HG02623 (cell line): ENCODE measurements at regions not wholly inside any gene's neighbourhood (a gene's known extent, or its start where the extent isn't known, plus 50 kb on each side); places are given as distances from the start of the nearest gene placed in this dataset.
A peak's percentile ranks its signal among the peaks of the same experiment; 100 is the strongest.
"Not testable (repeated sequence)": the region's sequence is repeated elsewhere in the genome, so short reads cannot be mapped to it uniquely, and the experiment has no call there.

Experiments
- ATAC-seq: cut with Tn5 transposase; IDR thresholded peaks from one replicate; pipeline ENCODE4 v1.9.1; 2021; ENCODE audit warnings: moderate library complexity; ENCODE audit not compliant: unreplicated experiment

DNA sequence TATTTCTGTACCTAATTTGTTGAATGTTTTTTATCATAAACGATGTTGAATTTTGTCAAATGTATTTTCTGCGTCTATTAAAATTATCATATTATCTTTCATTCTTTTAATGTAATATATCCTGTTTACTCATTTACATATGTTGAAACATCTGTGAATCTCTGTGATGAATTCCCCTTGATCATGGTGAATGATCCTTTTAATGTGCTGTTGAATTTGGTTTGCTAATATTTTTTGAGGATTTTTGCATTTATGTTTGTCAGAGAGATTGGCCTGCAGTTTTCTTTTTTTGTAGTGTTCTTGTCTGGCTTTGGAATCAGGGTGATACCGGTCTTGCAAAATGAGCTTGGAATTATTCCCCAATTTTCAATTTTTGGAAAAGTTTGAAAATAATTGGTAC is 569.3 kb upstream of the CCDC179 start:
- ATAC-seq = no peak

DNA sequence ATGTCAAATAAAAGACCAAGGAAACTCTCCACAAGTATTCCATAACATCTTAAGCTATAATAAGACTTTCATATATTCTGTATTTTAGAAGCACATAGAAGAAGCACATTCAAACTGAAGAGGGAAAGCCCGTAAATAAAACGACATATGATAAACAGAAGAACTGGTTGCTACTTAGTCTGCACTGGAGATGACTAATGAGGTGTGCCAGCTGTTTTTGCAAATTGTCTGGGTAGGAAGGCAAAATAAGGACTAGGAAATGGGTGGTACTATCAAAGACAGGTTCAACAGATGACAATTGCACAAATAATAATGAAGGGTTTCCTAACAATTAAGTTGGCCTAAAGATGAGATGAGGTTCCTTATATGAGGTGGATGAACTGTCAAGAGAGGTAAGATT is 593.2 kb upstream of the CCDC179 start:
- ATAC-seq = no peak

DNA sequence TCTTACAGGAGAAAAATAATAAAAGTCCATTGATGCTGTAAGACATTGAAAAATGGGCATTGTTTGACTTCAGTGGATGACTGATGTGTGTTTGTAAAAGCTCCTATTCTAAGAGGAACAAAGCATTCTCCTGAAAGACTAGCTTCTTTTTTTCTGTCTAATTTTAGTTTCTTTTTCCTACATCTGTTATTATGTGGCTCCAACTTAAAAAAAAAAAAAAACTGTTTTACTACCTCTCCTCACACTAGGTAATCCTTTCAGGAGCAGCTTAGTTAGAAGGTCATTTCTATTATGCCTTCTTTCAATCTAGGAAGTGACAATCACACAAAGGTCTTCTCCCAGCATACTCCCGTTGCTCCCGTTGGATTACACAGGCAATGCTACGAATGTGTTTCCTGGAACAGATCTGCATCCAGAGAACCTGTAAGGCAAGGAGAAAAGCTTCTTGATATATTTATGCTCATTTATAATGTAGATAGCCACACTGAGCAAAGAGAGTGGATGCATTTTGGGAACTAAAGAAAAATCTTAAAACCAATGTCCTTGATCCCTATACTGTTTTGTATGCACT is 595.1 kb upstream of the CCDC179 start:
- ATAC-seq = no peak

DNA sequence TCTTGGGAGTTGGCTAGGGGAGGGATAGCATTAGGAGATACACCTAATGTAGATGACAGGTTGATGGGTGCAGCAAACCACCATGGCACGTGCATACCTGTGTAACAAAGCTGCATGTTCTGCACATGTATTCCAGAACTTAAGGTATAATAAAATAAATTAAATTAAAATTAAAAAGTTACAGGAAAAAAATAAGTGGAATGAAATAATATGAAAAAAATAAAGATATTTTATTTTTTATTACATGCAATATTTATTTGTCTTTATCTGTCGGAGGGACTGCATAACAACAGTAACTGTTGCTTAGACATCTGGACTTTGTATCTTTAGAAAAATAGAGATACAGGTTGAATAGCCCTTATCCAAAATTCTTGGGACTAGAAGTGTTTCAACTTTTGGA is 597.4 kb upstream of the CCDC179 start:
- no peak for ATAC-seq

DNA sequence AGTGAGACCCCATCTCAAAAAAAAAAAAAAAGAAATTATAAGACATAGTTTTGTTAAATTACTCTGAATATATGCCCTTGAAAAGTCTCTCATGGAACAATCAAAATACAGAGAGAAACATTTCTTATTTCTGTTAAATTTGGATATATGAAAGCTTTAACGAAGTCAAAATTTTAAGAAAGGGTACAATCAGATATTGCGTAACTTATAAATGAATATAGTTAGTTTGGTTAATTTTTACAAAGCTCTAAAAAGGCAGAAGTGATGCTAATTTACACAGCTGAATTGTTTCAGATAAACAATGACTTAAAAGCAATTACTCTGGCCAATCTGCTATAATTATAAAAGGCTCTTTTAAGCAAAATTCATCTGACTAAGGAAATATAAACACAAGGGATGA is 611.6 kb upstream of the CCDC179 start:
- ATAC-seq = no peak

DNA sequence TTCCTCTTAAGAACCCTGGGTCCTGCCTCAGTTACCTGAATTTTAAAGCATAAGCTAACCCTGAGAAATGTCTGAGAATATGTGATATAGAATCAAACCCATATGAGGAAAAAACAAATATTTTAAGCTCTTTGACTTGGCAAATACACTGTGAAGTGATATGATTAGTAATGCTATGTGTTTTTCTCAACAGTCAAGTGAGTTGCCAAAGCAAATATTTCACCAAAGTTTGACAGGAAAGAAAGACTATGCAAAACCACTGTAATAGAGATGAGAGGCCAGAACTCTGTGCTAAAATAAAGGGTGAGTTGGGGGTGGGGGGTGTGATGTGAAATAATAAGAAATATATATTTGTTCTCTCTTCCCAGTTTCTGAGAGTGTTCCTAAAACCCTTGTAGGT is 613.5 kb upstream of the CCDC179 start:
- ATAC-seq = no peak

DNA sequence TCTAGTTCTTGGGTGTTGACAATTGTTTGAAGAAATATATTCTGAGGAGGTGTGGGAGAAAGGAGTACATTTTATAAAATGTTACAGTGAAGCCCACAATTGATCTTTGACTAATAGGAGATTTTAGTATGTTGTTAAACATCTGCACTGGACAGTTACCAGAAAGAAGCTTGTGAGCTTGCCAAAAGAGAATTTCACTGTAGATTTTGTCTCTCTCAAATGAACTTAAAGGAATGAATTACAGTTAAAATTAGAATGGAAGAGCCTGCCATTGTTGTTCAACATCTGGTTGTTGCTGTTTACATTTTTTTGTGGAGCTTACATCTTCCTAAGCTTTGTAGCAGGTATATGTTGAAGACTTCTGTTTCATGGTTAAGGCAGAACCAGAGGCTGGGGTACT is 620.5 kb upstream of the CCDC179 start:
- ATAC-seq = no peak

DNA sequence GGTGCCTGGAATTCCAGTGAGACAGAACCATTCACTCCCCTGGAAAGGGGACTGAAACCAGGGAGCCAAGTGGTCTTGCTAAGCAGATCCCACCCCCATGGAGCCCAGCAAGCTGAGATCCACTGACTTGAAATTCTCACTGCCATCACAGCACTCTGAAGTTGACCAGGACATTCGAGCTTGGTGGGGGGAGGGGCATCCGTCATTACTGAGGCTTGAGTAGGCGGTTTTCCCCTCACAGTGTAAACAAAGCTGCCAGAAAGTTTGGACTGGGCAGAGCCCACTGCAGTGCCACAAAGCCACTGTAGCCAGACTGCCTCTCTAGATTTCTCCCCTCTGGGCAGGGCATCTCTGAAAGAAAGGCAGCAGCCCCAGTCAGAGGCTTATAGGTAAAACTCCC is 623.9 kb upstream of the CCDC179 start:
- ATAC-seq = not testable (repeated sequence)

DNA sequence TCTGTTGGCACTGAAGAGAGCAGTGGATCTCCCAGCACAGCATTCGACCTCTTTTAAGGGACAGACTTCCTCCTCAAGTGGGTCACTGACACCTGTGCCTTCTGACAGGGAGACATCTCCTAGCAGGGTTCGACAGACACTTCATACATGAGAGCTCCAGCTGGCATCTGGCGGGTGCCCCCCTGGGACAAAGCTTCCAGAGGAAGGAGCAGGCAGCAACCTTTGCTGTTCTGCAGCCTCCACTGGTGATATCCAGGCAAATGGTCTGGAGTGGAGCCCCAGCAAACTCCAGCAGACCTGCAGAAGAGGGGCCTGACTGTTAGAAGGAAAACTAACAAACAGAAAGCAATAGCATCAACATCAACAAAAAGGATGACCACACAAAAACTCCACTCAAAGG is 624.3 kb upstream of the CCDC179 start:
- ATAC-seq = not testable (repeated sequence)

DNA sequence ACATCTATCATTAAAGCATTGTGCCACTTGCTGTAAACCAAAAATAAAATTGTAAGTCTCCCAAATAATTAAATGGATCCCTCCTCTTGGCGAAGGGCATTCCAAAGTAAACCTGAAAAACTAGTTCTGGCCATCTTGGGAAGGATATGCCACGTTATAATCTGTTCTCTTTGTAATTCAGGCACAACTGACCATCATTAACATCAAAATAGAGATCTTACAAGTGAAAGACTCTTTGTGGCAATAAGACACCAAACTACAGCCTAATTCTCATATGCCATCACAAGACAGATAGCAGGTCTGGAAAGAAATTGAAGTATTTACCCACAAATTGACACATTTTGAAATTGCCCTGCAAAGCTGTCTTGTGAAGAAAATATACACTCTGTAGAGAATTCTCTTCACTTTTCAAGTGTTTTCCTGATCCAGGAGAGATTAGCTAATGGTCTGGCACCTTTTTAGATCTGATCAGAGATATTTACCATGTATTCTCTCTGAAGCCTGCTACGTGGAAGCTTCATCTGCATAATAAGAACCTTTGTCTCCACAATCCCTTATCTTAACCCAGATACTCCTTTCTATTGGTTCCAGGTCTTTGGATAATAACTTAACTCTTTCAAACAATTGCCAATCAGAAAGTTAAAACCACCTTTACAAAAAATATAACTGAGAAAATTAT is 630.4 kb upstream of the CCDC179 start:
- ATAC-seq = no peak

DNA sequence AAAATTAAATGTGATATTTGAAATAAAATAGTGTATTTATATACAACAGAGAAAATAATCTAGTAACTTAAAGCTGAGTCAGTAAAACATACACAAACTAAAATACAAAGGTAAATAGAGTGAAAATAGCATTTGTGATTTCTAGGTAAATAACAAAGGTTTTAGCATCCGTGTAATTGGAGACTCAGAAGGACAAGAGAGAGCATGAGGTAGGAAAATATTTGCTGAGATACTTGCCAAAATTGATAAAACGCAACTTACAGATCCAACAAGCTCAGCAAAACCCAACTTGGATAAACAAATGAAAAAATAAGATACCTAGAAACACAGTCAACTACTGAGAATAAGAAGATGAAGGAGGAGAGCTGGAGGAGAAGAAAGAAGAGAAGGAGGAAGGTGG is 634.7 kb upstream of the CCDC179 start:
- ATAC-seq = no peak

DNA sequence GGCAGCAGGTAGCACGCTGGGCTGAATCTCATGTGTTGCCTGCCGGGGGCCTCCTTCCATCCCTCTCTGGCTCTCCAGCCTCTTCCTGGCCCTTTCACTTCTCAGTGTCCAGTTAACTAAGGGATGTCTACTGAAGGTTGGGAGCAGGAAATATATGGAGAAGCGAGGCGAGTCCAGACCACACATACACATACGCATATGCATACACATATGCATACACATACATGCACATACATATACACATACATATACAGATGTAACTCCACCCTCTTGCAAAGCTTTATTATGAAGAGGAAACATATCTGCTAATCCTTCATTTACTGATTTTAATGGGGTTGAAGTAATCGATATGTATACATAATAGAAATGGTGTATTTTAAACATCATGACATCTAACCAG is 636.1 kb upstream of the CCDC179 start:
- no peak for ATAC-seq

DNA sequence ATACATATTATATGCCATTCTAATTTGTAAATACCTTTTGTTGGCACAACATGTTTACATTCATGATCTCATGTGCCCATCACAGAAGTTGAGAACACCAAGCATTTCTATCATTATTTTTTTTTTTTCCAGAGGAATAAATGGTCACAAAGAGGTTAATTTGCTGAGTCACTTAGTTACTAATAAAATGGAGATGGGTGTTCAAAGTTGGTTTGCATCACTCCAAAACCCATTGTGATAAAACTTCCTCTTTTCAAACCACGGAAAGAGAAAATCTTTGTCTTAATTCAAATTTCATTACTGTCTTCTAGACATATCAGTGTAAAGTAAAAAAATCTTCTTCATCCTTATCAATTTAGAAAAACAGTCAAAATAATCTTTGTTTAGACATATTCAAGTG is 636.8 kb upstream of the CCDC179 start:
- no peak for ATAC-seq

DNA sequence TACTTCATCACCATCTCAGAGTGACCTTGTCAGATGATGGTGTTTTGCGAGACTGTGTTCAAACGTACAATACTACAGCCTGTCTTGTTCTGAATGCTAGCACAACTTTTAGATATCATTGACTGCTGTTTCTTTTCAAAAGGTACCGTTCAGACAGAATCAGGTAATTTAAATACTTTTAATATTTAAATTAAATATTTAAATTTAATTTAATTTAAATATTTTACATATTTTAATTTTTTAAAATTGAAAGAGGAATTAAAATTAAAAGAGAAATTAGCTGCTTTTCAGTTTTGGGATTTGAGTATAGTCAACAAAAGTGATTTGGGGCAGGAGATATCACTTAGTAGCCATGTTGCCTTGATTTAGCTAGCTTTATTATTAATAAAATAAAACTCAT is 642.1 kb upstream of the CCDC179 start:
- ATAC-seq = no peak

DNA sequence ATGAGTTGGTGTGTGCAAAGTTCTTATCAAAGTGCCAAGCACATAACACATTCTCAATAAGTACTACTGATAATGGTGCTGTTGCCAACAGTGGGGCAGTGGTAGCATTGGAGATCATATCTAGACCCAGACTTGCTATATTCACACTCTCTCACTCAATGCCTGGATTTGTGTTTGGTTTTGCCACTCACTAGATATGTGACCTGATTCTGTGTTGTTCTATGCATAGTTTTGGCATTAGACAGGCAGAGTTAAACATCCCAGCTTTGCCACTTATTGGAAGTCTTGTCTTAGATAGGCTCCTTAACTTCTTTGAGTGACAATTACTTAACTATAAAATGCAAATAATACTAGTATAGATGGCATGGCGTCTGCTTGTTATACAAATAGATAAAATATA is 642.6 kb upstream of the CCDC179 start:
- no peak for ATAC-seq

DNA sequence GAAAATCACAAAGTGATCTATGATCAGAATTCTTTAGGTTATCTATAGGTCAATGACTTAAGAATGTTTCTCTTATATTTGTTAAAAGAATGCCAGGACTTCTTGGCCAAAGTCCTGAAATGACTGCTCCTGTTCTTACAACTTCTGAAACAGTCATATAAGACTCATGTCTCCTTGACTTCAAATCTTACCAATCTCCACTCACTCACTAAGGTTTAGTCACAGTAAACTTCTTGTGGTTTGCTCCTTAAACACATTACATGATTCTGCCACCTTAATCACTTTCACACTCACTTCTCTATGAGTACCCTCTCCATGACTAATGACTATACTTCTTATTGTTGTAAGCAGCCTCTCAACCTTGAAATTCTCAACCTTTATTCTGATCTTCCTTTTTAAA is 648.7 kb upstream of the CCDC179 start:
- ATAC-seq = no peak

DNA sequence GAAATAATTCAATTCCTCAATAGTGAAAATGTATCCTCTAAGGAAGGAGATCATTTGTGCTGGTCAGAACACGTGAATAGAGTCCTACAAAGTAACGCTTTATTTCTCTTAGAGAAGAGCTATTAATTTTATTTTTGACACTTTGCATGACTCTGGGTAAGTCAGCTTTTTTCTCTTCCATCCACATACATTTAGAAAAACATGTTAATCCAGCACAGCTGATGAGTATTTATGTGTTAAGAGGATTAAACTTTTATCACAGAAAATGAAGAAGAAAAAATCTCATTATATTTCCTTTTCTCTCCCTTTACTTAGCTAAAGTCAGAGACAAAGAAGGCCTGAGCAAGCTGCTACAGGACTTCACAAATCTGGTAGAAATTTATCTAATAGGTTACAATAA is 649.5 kb upstream of the CCDC179 start:
- ATAC-seq = no peak

DNA sequence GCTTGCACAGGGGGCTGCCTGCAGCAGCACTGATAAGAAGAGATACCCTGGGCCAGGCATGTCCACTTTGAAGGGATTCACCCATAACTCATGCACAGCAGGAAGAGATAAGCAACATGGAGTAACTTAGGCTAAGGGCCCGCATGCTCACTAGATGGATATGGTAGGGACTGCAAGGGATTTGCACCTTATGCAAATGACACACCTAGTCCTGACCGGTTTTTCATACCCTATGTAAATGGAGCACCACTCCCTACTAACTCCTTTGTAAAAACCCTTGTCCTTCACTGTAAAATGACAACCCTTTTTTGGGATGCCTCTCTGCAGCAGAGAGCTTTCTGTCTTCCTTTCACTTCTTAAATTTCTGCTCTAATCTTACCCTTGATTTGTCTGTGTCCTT is 658.9 kb upstream of the CCDC179 start:
- ATAC-seq = no peak

DNA sequence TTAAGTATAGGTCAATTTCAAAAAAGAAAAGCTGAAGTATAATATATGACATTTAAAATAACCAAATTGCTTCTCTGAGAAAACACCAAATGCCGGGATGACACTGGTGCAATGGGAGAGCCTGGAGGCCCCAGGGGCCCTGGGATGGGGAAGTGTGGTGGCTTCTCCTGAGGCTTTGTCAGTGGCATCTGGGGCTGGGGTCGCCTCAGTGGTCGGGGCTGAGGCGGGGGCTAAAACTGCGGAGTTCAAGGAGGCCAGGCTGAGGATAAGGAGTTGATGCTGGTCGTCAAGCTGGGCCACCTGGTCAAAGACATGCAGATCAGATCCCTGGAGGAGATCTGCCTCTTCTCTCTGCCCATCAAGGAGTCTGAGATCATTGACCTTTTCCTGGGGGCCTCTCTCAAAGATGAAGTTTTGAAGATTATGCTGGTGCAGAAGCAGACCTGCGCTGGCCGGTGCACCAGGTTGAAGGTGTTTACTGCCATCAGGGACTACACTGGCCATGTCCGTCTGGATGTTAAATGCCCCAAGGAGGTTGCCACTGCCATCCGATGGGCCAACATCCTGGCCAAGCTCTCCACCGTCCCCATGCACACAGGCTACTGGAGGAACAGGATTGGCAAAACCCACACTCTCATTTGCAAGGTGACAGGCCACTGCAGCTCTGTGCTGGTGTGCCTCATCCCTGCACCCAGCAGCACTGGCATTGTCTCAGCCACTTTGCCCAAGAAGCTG is 660.1 kb upstream of the CCDC179 start:
- ATAC-seq = no peak

DNA sequence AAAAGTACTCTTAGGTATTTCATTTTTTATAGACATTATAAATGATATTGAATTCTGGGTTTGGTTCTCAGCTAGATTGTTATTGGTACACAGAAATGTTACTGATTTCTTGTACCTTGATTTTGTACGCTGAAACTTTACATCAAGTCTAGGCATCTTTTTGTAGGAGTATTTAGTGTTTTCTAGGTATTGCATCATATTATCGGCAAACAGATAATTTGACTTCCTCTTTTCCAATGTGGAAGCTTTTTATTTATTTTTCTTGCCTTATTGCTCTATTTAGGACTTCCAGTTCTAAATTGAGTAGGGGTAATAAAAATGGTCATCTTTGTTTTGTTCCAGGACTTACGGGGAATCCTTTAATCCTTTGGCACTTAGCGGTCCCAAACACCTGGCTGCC is 676.6 kb upstream of the CCDC179 start:
- no peak for ATAC-seq

DNA sequence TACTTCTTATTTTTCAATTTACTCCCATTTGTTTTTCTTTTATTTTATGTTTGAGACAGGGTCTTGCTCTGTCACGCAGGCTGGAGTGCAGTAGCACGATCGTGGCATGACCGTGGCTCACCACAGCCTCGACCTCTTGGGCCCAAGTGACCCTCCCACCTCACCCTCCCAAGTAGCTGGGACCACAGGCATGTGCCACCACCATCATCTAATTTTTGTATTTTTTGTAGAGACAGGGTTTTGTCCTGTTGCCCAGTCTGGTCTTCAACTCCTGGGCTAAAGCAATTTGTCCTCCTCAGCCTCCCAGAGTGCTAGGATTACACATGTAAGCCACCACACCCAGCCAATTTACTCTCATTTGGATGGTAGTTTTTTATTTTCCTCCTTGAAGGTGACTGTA is 679.3 kb upstream of the CCDC179 start:
- ATAC-seq = no peak

DNA sequence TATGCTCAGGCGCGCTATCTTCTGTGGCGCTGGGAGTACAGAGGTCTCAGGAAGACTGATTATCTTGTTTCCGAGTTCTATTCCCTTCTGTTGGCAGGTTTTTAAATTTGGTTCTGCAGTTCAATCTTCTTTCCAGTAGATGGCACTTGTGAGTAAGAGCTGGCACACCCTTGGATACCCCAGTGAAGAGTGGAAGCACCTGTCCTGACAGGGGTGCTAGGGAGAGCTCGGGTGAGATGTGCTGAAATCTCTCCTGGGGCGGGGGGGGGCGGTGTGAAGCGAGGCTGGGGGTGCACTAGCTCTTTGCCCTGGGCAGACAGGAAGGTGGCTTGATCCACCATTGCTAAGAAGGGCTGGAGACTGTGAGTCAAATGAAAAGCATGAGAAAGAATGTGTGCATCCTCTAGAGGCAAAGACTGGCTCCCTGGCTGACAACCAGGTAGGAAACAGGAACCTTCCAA is 679.9 kb upstream of the CCDC179 start:
- ATAC-seq = peak; percentile 90
